Prostate gland (tissue), 2 donors: ENCODE measurements at regions not wholly inside any gene's neighbourhood (a gene's known extent, or its start where the extent isn't known, plus 50 kb on each side); places are given as distances from the start of the nearest gene placed in this dataset.

Source experiments
- DNase-seq: peaks from one replicate; pipeline ENCODE4 v3.0.0-alpha.2; 2019; ENCODE audit warnings: low spot score
- H3K27ac ChIP-seq, 2 donors: fragments of 200-600 bp; sonication (generic); 2 replicates each; pipeline ENCODE4 v1.5.1; 2017 to 2019
- H3K27me3 ChIP-seq: fragments of 200-600 bp; sonication (generic); replicated peaks from 2 replicates; pipeline ENCODE4 v1.5.1; 2019; ENCODE audit not compliant: insufficient read depth
- H3K36me3 ChIP-seq, 2 donors: fragments of 200-600 bp; sonication (generic); 1 replicate in 1 of 2; 2 replicates in 1 of 2; pipeline versions ENCODE4 v1.5.1 to v1.8.1; 2017 to 2019
- H3K4me1 ChIP-seq: fragments of 200-600 bp; sonication (generic); replicated peaks from 2 replicates; pipeline ENCODE4 v1.5.1; 2019
- H3K4me3 ChIP-seq, 2 donors: fragments of 200-600 bp; sonication (generic); 2 replicates each; pipeline ENCODE4 v1.5.1; 2017 to 2019
- H3K9me3 ChIP-seq: fragments of 200-600 bp; sonication (generic); 2 replicates; pipeline ENCODE4 v1.5.1; 2017
- POLR2A ChIP-seq: fragments of 450-650 bp; IDR thresholded peaks from one replicate; pipeline ENCODE4 v1.6.1; 2016; ENCODE audit warnings: antibody characterized with exemption, mild to moderate bottlenecking
- POLR2AphosphoS5 ChIP-seq: sonication (generic); formaldehyde crosslinking; IDR thresholded peaks from one replicate; pipeline ENCODE4 v1.6.1; 2017; ENCODE audit warnings: antibody characterized with exemption
- WGBS: methylation state at CpG from one replicate; pipeline ENCODE4 v1.1.5; 2018; 5-methylcytosine and 5-hydroxymethylcytosine counted together
- intact Hi-C: fragments of 100-400 bp; cut with DNase I; formaldehyde crosslinking; loops from one replicate; pipeline ENCODE4 v1.14.2; 2022
- TF ChIP-seq, protein P1 (sequence below), 4 experiments: fragments of 200-600 bp in 2 of 4; fragments of 450-650 bp in 2 of 4; sonication (generic) in 2 of 4; IDR thresholded peaks; 1 replicate in 3 of 4; 2 replicates in 1 of 4; pipeline ENCODE4 v1.5.1; 2016 to 2019; ENCODE audit warnings: antibody characterized with exemption in 4 of 4, mild to moderate bottlenecking in 2 of 4, moderate library complexity in 2 of 4

- intact Hi-C loops: no loop called here
- no peaks in the 10 kb centered on the region for H3K9me3 ChIP-seq
- H3K4me1 ChIP-seq: no peaks in the 10 kb centered on the region
- H3K27ac ChIP-seq: no peak overlapping the region
- 97% methylated on average over 2 of the region's 2 CpGs for WGBS
- H3K36me3 ChIP-seq: no peaks in the 10 kb centered on the region
- H3K4me3 ChIP-seq: no peak overlapping the region
- TF ChIP-seq, protein P1, sequence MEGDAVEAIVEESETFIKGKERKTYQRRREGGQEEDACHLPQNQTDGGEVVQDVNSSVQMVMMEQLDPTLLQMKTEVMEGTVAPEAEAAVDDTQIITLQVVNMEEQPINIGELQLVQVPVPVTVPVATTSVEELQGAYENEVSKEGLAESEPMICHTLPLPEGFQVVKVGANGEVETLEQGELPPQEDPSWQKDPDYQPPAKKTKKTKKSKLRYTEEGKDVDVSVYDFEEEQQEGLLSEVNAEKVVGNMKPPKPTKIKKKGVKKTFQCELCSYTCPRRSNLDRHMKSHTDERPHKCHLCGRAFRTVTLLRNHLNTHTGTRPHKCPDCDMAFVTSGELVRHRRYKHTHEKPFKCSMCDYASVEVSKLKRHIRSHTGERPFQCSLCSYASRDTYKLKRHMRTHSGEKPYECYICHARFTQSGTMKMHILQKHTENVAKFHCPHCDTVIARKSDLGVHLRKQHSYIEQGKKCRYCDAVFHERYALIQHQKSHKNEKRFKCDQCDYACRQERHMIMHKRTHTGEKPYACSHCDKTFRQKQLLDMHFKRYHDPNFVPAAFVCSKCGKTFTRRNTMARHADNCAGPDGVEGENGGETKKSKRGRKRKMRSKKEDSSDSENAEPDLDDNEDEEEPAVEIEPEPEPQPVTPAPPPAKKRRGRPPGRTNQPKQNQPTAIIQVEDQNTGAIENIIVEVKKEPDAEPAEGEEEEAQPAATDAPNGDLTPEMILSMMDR (IDR thresholded peaks at IDR 0.05): no peak
- TF ChIP-seq POLR2A: no peak
- TF ChIP-seq POLR2AphosphoS5: no peak
- DNase-seq: no peak
- H3K27me3 ChIP-seq: no peaks in the 10 kb centered on the region
Observed at GRCh38 chr21:35288238-35288637, 239.1 kb upstream of the RUNX1 start.

DNA sequence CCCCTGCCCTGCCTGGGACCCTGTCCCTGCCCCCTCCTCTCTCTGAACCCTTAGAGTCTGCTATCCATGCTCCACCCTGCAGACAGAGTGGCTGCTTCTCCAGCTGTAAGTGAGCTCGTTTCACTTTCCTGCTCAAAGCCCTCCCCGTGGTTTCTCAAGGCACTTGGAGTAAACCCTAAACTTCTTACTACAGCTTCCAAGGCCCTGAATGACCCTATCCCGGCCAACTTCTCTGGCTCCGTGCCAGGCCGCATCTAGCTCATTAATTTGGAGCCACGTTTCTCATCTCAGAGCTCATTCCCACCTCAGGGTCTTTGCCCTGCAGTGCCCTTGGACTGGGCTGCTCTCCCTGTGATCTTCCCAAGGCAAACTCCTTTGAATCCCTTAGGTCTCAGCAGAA, 235.1 kb upstream of the RUNX1 start:
- no peak overlapping the region for H3K4me3 ChIP-seq
- WGBS: 47% methylated on average over 6 of the region's 6 CpGs
- no peaks in the 10 kb centered on the region for H3K4me1 ChIP-seq
- intact Hi-C loops: no loop called here
- TF ChIP-seq POLR2A (no peak), POLR2AphosphoS5 (no peak)
- TF ChIP-seq, protein P1 (IDR thresholded peaks at IDR 0.05): no peak
- H3K27ac ChIP-seq: no peak overlapping the region
- DNase-seq: no peak
- H3K36me3 ChIP-seq: no peaks in the 10 kb centered on the region
- no peaks in the 10 kb centered on the region for H3K9me3 ChIP-seq
- H3K27me3 ChIP-seq: no peaks in the 10 kb centered on the region

- intact Hi-C loops: no loop called here
- TF ChIP-seq POLR2AphosphoS5: no peak
- TF ChIP-seq POLR2A: no peak
- TF ChIP-seq, protein P1 (IDR thresholded peaks at IDR 0.05): no peak
- no peaks in the 10 kb centered on the region for H3K4me1 ChIP-seq
- H3K9me3 ChIP-seq: no peaks in the 10 kb centered on the region
- WGBS: 83% methylated on average over 5 of the region's 5 CpGs
- no peak overlapping the region for H3K4me3 ChIP-seq
- no peak for DNase-seq
- H3K27me3 ChIP-seq: no peaks in the 10 kb centered on the region
- H3K27ac ChIP-seq: no peak overlapping the region
- H3K36me3 ChIP-seq: no peaks in the 10 kb centered on the region
Observed at GRCh38 chr21:35282944-35283343, 233.8 kb upstream of the RUNX1 start.

- Histone ChIP-seq H3K27ac (no peak overlapping the region), H3K27me3 (no peaks in the 10 kb centered on the region), H3K4me1 (no peaks in the 10 kb centered on the region), H3K4me3 (no peak overlapping the region), H3K9me3 (no peaks in the 10 kb centered on the region), H3K36me3 (no peaks in the 10 kb centered on the region)
- intact Hi-C loops: no loop called here
- DNase-seq: no peak
- 79% methylated on average over 3 of the region's 3 CpGs for WGBS
- TF ChIP-seq POLR2A (no peak), POLR2AphosphoS5 (no peak)
- TF ChIP-seq, protein P1 (IDR thresholded peaks at IDR 0.05): no peak
Observed at GRCh38 chr21:35281956-35282355, 232.9 kb upstream of the RUNX1 start.

- DNase-seq: no peak
- H3K4me3 ChIP-seq: no peak overlapping the region
- H3K36me3 ChIP-seq: no peaks in the 10 kb centered on the region
- intact Hi-C loops: no loop called here
- TF ChIP-seq POLR2A (no peak), POLR2AphosphoS5 (no peak)
- TF ChIP-seq, protein P1 (IDR thresholded peaks at IDR 0.05): no peak
- no peak overlapping the region for H3K27ac ChIP-seq
- H3K4me1 ChIP-seq: no peaks in the 10 kb centered on the region
- no peaks in the 10 kb centered on the region for H3K27me3 ChIP-seq
- H3K9me3 ChIP-seq: no peaks in the 10 kb centered on the region
Observed at GRCh38 chr21:35280231-35280630, 231.1 kb upstream of the RUNX1 start.
